Astrocyte (in vitro differentiated cells and primary cell): ENCODE measurements at regions not wholly inside any gene's neighbourhood (a gene's known extent, or its start where the extent isn't known, plus 50 kb on each side); places are given as distances from the start of the nearest gene placed in this dataset.

Source experiments
- EZH2 ChIP-seq: IDR thresholded peaks from 2 replicates; pipeline ENCODE4 v1.6.1; 2012; ENCODE audit warnings: mild to moderate bottlenecking, low read length, inconsistent platforms; ENCODE audit not compliant: insufficient read depth
- TF ChIP-seq, protein P1 (sequence below): IDR thresholded peaks from 2 replicates; pipeline ENCODE4 v1.5.1; 2011; ENCODE audit warnings: low read depth, mild to moderate bottlenecking, inconsistent platforms, low read length, moderate library complexity; ENCODE audit not compliant: insufficient read depth

DNA sequence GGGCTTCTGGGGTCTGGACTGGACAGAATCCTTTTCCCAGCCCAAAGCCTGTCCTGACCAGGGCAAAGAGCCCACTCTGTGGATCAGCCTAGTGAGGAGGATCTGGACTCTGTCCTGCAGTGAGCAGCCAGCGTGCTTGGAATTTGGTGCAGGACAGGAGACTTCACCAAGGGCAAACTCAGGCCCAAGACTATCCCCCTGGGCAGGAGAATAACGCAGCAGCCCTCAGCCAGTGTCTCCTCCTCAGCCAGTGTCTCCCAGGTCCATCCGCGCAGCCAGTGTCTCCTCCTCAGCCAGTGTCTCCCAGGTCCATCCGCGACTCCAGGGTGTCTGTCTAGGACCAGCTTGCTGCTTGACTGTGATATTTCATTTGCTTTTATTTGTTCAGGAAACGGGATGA lies 1334.0 kb downstream of the TBC1D22A start:
- TF ChIP-seq, protein P1, sequence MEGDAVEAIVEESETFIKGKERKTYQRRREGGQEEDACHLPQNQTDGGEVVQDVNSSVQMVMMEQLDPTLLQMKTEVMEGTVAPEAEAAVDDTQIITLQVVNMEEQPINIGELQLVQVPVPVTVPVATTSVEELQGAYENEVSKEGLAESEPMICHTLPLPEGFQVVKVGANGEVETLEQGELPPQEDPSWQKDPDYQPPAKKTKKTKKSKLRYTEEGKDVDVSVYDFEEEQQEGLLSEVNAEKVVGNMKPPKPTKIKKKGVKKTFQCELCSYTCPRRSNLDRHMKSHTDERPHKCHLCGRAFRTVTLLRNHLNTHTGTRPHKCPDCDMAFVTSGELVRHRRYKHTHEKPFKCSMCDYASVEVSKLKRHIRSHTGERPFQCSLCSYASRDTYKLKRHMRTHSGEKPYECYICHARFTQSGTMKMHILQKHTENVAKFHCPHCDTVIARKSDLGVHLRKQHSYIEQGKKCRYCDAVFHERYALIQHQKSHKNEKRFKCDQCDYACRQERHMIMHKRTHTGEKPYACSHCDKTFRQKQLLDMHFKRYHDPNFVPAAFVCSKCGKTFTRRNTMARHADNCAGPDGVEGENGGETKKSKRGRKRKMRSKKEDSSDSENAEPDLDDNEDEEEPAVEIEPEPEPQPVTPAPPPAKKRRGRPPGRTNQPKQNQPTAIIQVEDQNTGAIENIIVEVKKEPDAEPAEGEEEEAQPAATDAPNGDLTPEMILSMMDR, result no peak
- TF ChIP-seq EZH2, result no peak
